OCI-M2 (cell line): ENCODE measurements at regions not wholly inside any gene's neighbourhood (a gene's known extent, or its start where the extent isn't known, plus 50 kb on each side); places are given as distances from the start of the nearest gene placed in this dataset.

Experiments used
- DNase-seq: peaks from one replicate; lab custom pipeline; 2025; ENCODE audit not compliant: unreplicated experiment; lab: John Stamatoyannopoulos, UW

- no peak for DNase-seq
Observed at GRCh38 chr9:28563291-28563934, 990.1 kb upstream of the C9orf72 start.

- DNase-seq = no peak
Observed at GRCh38 chr9:28583832-28584231, 1010.6 kb upstream of the C9orf72 start.

GRCh38 chr9:28584542-28584941 lies 1011.3 kb upstream of the C9orf72 start:
- DNase-seq = no peak

DNA sequence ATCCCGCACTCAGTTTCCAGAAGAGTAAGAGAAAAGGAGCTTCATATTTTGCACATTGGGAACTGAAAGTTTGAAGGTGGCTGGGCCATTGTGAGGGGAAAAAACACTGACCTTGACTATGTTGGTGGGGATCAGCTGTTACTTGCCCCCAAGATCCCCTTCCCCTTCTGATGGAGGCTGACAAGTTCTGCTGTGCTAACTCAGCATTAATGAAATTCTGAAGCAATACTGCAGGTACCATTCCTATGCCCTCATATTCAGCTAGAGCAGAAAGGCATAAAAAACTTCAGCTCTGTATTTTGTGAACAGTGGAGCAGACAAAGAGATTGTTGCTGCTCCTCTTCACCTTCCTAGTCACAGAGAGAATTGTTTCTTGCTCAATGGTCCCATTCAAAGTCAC lies 1013.8 kb upstream of the C9orf72 start:
- DNase-seq = no peak

GRCh38 chr9:28598408-28598807 lies 1025.1 kb upstream of the C9orf72 start:
- no peak for DNase-seq

DNA sequence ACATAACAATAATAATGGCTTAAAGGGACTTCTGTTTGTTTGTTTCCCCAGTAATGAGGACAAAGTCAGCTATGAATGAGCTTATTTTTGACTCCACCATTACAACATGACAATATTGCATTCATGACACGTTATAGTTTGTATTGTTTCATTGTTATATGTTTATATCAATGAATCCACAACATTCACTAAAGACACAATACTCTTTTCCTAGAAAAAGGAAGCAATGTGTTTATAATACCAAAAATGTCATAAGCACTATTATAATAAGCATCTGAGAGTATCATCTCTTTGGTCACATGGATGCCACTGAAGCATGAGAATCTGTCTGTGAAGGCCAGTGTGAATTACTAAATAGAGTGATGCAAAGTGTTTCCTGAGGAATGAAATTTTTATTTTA lies 1026.9 kb upstream of the C9orf72 start:
- DNase-seq = no peak

DNA sequence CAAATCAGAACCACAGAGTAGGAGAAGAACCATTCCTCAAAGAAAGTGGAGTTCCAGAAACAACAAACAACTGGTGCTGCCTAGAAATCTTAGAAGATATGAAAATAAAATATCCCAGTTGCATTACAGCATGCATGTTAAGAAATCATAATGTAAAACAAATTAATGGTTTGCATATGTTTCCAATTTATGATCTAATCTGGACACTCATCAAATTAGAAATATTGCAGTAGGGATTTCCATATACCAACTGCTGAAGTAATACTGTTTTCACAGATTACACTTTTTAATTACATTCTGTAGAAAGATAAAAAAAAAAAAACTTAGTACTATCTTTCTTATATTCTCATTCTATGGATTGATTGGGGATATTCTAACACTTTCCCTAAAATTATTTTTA lies 1034.6 kb upstream of the C9orf72 start:
- no peak for DNase-seq

DNA sequence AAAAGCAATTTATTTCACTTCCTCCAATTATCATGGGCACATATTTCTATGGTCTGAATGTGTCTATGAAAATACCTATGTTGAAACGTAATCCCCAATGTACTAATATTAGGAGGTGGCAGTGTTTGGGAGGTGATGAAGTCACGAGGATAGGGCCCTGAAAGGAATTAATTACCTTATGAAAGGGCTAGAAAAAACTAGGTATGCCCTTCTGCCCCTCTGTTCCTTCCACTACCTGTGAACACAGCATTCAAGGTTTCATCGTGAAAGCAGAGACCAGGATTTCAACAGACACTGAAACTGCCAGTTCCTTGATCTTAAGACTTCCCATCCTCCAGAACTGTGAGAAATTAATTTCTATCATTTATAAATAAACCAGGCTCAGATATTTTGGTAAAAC lies 1037.1 kb upstream of the C9orf72 start:
- DNase-seq = no peak

DNA sequence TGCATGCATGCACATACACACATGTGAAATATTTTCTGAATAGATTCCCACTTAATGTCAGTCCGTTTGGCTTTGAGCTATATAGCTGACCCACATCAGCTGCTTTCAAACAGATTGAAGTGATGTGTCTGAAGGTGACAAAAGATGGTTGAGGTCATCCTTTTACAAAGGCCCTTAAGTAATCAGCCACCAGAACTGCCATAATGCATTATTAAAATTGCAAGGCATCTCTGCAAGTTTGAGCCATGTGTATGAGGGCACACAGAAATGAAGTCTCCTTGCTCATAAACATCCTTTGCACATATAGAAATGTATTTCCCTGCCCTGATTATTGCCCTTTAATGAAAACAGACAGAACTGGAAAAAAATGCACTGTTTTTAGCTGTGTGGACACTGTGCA lies 1043.0 kb upstream of the C9orf72 start:
- DNase-seq = no peak

DNA sequence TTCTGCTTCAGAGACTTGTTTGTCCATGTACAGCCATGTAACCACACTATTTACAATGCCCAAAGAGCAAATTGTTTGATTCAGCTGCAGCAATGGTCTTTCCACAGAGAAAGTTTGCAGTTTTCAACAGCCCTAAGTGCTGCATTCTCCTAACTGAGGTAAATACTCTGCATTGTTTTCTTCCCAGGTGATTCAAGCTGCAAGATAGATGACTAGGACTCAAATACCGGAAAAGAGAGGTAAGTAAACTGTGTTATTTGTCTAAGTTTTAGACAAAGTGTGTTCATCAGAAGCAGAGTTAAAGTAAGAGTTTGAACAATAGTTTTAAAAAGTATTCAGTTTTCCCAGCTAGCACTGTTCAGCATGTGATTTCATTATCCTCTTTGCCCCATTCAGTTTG lies 1046.7 kb upstream of the C9orf72 start:
- DNase-seq = no peak

GRCh38 chr9:28620661-28621060 lies 1047.4 kb upstream of the C9orf72 start:
- DNase-seq = no peak

GRCh38 chr9:28624771-28625170 lies 1051.5 kb upstream of the C9orf72 start:
- DNase-seq = no peak

- no peak for DNase-seq
Observed at GRCh38 chr9:28628031-28628430, 1054.8 kb upstream of the C9orf72 start.

DNA sequence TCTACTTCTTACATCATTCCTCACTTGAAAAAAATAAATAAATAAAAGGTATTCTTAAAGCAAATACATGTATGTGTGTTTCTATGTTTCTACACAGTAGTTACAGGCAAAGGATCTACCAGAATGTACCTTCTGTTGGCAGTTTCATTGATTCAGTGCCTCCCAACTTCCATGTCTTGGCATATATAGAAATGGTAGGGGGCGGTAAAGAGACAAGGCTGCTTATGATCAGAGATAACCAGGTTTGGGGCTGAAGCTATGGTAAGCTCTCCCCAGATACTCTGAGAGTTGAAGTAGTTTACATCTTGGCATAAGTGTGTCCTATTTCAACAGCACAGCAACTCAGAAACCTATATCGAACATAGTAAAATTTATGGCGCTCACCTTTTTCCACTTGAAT lies 1075.4 kb upstream of the C9orf72 start:
- no peak for DNase-seq

DNA sequence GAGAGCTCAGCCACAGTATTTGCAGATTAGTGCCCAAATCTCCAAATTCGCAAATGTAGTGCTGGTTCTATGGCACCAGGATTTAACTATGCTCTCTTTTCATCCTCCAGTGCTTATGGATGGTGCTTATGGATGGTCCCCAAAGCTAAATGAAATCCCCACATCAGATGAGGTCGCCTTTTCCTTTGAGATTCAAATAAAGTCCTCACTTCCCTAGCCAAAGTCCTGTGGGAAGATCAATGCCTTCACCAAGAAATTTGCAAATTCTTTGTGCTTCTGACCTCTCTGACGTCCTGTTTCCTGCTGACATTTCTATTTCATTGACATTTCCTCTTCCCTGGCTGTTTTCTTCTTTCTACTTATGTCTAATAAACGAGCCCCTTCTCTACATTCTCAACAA lies 1077.0 kb upstream of the C9orf72 start:
- DNase-seq = no peak

DNA sequence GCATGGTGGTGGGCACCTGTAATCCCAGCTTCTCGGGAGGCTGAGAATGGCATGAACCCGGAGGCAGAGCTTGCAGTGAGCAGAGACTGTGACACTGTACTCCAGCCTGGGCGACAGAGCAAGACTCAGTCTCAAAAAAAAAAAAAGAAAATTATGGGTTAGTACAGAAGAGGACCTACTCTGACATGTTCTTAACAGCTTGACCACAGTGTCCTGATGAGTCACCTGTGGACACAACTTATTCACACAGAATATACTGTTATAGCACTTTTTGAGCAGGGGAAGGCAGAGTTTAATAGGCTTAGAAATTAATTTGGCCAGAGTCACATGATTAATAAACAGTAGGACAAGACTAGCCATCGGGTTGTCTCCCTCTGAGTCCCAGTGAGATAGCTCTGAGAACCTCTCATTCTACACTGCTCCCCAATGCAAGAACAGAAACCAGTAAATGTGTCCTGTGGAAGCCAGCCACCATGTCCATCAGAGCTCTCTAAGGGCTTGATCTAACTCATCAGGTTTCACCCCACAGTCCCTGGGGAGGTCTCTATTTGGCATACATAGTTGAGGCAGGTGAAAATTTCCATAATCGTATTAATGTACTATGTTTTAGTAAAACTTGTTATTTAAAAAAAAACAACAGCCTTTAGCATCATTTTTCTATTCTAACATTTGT lies 1077.9 kb upstream of the C9orf72 start:
- no peak for DNase-seq

DNA sequence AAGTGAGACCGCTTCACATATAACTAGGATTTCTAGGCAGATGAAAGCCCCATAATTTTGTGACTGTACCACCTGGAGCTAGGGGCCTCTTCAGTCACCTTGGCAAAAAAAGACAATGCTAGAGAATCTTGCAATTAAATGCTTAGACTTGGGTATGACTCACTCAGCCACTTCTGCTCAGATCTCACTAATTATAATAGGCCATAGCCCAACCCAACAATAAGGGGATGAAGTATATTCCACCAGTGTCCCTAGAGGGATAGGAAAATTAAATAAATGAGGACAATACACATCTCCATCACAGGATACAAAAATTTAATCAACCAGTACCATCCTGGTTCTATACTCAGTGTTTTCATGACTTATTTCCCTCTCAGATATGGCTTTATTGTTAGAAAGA lies 1079.9 kb upstream of the C9orf72 start:
- no peak for DNase-seq

- DNase-seq = no peak
Observed at GRCh38 chr9:28656727-28657126, 1083.4 kb upstream of the C9orf72 start.

- DNase-seq = no peak
Observed at GRCh38 chr9:28661853-28662252, 1088.6 kb upstream of the C9orf72 start.

DNA sequence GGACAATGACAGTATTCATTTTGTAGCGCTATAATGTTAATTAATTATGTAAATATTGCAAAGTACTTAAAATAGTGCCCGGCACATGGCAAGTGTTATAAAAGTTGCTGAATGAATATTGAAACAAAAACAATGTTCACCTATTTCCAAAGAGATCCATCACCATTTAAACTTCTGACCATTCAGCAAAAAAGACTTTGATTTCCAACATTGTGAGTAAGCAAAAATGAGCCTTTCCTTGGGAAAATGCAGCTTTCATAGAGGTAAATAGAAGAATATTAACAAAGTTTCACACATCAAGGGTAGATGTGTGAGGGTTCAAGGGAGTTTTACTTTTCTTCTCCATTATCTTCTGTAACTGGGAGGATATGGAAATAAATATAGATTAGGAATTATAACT lies 1089.4 kb upstream of the C9orf72 start:
- no peak for DNase-seq

DNA sequence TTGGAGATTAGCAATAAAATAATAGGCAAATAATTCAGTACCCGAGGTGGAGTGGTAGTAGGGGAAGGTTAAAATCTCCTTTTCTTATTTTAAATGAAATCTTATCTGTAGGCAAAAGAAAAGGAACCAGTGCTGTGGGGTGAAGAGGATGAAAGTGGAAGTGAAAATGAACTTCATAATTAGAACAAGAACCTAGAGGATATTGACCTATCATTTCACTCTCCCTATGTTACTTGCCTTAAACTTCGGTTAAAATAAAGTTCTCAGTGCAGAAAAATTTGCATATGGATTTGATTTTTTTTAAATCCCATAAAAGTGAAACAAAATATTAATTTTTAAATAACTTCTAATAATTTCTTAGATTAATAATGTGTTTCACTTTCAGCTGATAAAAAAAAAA lies 1094.9 kb upstream of the C9orf72 start:
- DNase-seq = no peak

DNA sequence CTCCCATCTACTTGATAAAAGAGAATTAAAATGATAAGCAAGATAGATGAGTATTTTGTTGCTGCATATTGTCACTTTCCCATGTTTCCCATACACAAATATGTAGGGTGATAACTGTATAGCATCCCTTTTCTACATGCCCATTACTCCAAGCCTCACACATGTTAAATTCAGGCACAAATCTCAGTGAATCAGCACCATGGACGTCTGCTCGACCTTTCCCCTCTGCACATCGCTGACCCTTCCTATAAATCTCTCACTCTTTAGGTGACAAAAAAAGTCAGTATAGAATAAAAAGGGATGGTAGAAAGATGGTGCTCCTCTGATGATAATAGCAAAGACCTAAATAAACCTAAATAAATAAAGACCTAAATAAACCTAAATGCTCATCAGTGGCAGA lies 1097.7 kb upstream of the C9orf72 start:
- DNase-seq = no peak

DNA sequence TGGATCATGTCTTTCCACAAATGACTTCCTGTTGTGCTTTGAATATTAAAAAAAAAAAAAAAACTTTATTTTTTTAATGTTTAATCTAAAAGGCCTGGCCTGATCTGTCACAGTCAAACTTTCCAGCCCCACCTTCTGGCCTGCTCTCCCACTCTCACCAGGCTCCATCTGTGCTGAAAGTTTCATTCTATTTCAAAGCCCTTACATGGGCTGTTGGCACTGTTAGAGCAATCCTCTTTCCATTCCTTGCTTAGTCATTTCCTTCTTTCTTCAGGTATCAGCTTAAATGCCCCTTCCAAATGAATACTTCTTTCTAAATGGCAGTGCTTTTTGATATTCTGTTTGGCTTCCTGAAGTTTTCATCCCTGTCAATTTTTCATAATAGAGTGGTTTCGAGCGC lies 1104.8 kb upstream of the C9orf72 start:
- no peak for DNase-seq
